Loucy (cell line): ENCODE measurements at regions not wholly inside any gene's neighbourhood (a gene's known extent, or its start where the extent isn't known, plus 50 kb on each side); places are given as distances from the start of the nearest gene placed in this dataset.
"Not testable (repeated sequence)": the region's sequence is repeated elsewhere in the genome, so short reads cannot be mapped to it uniquely, and the experiment has no call there.

Experiments used
- H2AFZ ChIP-seq: fragments of 200-600 bp; sonication (generic); 2 replicates; pipeline ENCODE4 v1.6.0; 2016; ENCODE audit warnings: antibody characterized with exemption, mild to moderate bottlenecking, low read length, moderate library complexity
- H3F3A ChIP-seq: fragments of 200-600 bp; 2 replicates; pipeline ENCODE4 v1.6.0; 2016; ENCODE audit warnings: antibody characterized with exemption, low read depth, mild to moderate bottlenecking
- H3K27me3 ChIP-seq: fragments of 200-600 bp; sonication (generic); 2 replicates; pipeline ENCODE4 v1.6.1; 2014; ENCODE audit warnings: low read length, mild to moderate bottlenecking; ENCODE audit not compliant: insufficient read depth, poor library complexity, severe bottlenecking
- H3K36me3 ChIP-seq: fragments of 200-600 bp; sonication (generic); 2 replicates; pipeline ENCODE4 v1.6.1; 2016; ENCODE audit warnings: low read length; ENCODE audit not compliant: insufficient read depth
- H3K4me1 ChIP-seq: fragments of 200-600 bp; sonication (generic); 2 replicates; pipeline ENCODE4 v1.5.1; 2014; ENCODE audit warnings: low read length, mild to moderate bottlenecking; ENCODE audit not compliant: insufficient read depth, poor library complexity, severe bottlenecking
- H3K4me2 ChIP-seq: fragments of 200-600 bp; sonication (generic); 2 replicates; pipeline ENCODE4 v1.6.0; 2014; ENCODE audit warnings: antibody characterized with exemption, low read length, low read depth, mild to moderate bottlenecking; ENCODE audit not compliant: poor library complexity, severe bottlenecking
- H3K4me3 ChIP-seq: fragments of 200-600 bp; sonication (generic); 2 replicates; pipeline ENCODE4 v1.5.1; 2014; ENCODE audit warnings: low read length, mild to moderate bottlenecking, mixed read lengths; ENCODE audit not compliant: poor library complexity, severe bottlenecking
- H3K79me2 ChIP-seq: fragments of 200-600 bp; sonication (generic); 2 replicates; pipeline ENCODE4 v1.6.1; 2014; ENCODE audit warnings: low read length; ENCODE audit not compliant: insufficient read depth
- H3K9ac ChIP-seq: fragments of 200-600 bp; sonication (generic); 2 replicates; pipeline ENCODE4 v1.6.0; 2014; ENCODE audit warnings: mild to moderate bottlenecking, low read depth, low read length, moderate library complexity; ENCODE audit not compliant: poor library complexity, severe bottlenecking
- H3K9me2 ChIP-seq: fragments of 200-600 bp; sonication (generic); replicated peaks from 2 replicates; pipeline ENCODE4 v1.6.1; 2016; ENCODE audit warnings: low read depth, low read length, mixed read lengths
- H3K9me3 ChIP-seq: fragments of 200-600 bp; sonication (generic); 2 replicates; pipeline ENCODE4 v1.6.1; 2014; ENCODE audit warnings: mild to moderate bottlenecking, antibody characterized with exemption, low read length, low read depth; ENCODE audit not compliant: insufficient read depth
- H4K20me1 ChIP-seq: fragments of 200-600 bp; sonication (generic); 2 replicates; pipeline ENCODE4 v1.6.0; 2014; ENCODE audit warnings: antibody characterized with exemption, low read length, mild to moderate bottlenecking; ENCODE audit not compliant: insufficient read depth, poor library complexity, severe bottlenecking
- CTCF ChIP-seq: fragments of 200-600 bp; sonication (generic); conservative IDR thresholded peaks from 2 replicates; pipeline ENCODE4 v1.5.1; 2014; ENCODE audit warnings: mild to moderate bottlenecking, antibody characterized with exemption, low read length
- EZH2phosphoT487 ChIP-seq: fragments of 200-600 bp; IDR thresholded peaks from 2 replicates; pipeline ENCODE4 v1.6.1; 2018; ENCODE audit warnings: antibody characterized with exemption, mild to moderate bottlenecking, moderate library complexity, borderline replicate concordance

- no peaks in the 10 kb centered on the region for H3K9me3 ChIP-seq
- H2AFZ ChIP-seq, result no peak overlapping the region
- no peak overlapping the region for H3K4me3 ChIP-seq
Measured at GRCh38 chr2:122340246-122340645, 584.8 kb downstream of the TSN start.

GRCh38 chr2:122341007-122341406 lies 585.6 kb downstream of the TSN start:
- Histone ChIP-seq H3K9ac (no peak overlapping the region), H3K9me3 (no peaks in the 10 kb centered on the region), H3K9me2 (no peaks in the 10 kb centered on the region), H3K4me2 (no peak overlapping the region), H3K36me3 (no peaks in the 10 kb centered on the region), H2AFZ (no peak overlapping the region), H3F3A (no peaks in the 10 kb centered on the region), H3K4me1 (no peaks in the 10 kb centered on the region), H3K79me2 (no peaks in the 10 kb centered on the region), H3K27me3 (no peaks in the 10 kb centered on the region), H3K4me3 (no peak overlapping the region), H4K20me1 (no peaks in the 10 kb centered on the region)
- TF ChIP-seq CTCF (no peak), EZH2phosphoT487 (no peak)

More at GRCh38 chr2:122340246-122340645, 584.8 kb downstream of the TSN start:
- Histone ChIP-seq H3K9ac (no peak overlapping the region), H3K4me2 (no peak overlapping the region), H3F3A (no peaks in the 10 kb centered on the region), H3K4me1 (no peaks in the 10 kb centered on the region), H3K27me3 (no peaks in the 10 kb centered on the region), H3K79me2 (no peaks in the 10 kb centered on the region), H3K9me2 (no peaks in the 10 kb centered on the region), H3K36me3 (no peaks in the 10 kb centered on the region), H4K20me1 (no peaks in the 10 kb centered on the region)
- no peak for TF ChIP-seq CTCF
- TF ChIP-seq EZH2phosphoT487, result no peak

- H2AFZ ChIP-seq, H3K36me3 ChIP-seq, H3K4me3 ChIP-seq, H3K9me2 ChIP-seq, H3K9ac ChIP-seq, H3K27me3 ChIP-seq, H4K20me1 ChIP-seq, H3K4me2 ChIP-seq, H3K4me1 ChIP-seq, H3K79me2 ChIP-seq, H3K9me3 ChIP-seq, H3F3A ChIP-seq: not testable (repeated sequence)
Measured at GRCh38 chr2:122352151-122352550, 596.7 kb downstream of the TSN start.

- no peak overlapping the region for H3K4me3 ChIP-seq
- no peaks in the 10 kb centered on the region for H3F3A ChIP-seq
- H4K20me1 ChIP-seq, result no peaks in the 10 kb centered on the region
- H3K27me3 ChIP-seq, result no peaks in the 10 kb centered on the region
- no peak overlapping the region for H3K4me2 ChIP-seq
- no peak for TF ChIP-seq CTCF
- TF ChIP-seq EZH2phosphoT487, result no peak
- no peaks in the 10 kb centered on the region for H3K79me2 ChIP-seq
- no peaks in the 10 kb centered on the region for H3K9me2 ChIP-seq
- no peaks in the 10 kb centered on the region for H3K4me1 ChIP-seq
- no peak overlapping the region for H2AFZ ChIP-seq
- H3K9me3 ChIP-seq, result no peaks in the 10 kb centered on the region
- H3K36me3 ChIP-seq, result no peaks in the 10 kb centered on the region
- H3K9ac ChIP-seq, result no peak overlapping the region
Measured at GRCh38 chr2:122357998-122358397, 602.5 kb downstream of the TSN start.
